Fibroblast of lung (primary cell): ENCODE measurements at regions not wholly inside any gene's neighbourhood (a gene's known extent, or its start where the extent isn't known, plus 50 kb on each side); places are given as distances from the start of the nearest gene placed in this dataset.

Source experiments
- DNase-seq, 2 donors: peaks; one replicate each; pipeline versions ENCODE4 v3.0.0 to v3.0.0-alpha.2; 2010; ENCODE audit warnings: low read depth in 2 of 2
- H2AFZ ChIP-seq: 2 replicates; pipeline ENCODE4 v1.5.1; 2012; ENCODE audit warnings: low read length, control low read depth, inconsistent platforms
- H3K27ac ChIP-seq: 2 replicates; pipeline ENCODE4 v1.5.1; 2011; ENCODE audit warnings: low read length, control low read depth; ENCODE audit not compliant: insufficient read depth
- H3K27me3 ChIP-seq: 2 replicates; pipeline ENCODE4 v1.5.1; 2011; ENCODE audit warnings: mild to moderate bottlenecking, low read length; ENCODE audit not compliant: control insufficient read depth, insufficient read depth
- H3K36me3 ChIP-seq: 2 replicates; pipeline ENCODE4 v1.5.1; 2011; ENCODE audit warnings: low read length; ENCODE audit not compliant: control insufficient read depth, insufficient read depth
- H3K4me1 ChIP-seq: 2 replicates; pipeline ENCODE4 v1.5.1; 2011; ENCODE audit warnings: low read length; ENCODE audit not compliant: control insufficient read depth, insufficient read depth; ENCODE audit errors: extremely low read depth
- H3K4me2 ChIP-seq: 2 replicates; pipeline ENCODE4 v1.5.1; 2011; ENCODE audit warnings: low read length, control low read depth; ENCODE audit not compliant: insufficient read depth; ENCODE audit errors: extremely low read depth
- H3K4me3 ChIP-seq, 4 experiments: fragments of 200-600 bp in 1 of 4; sonication (generic) in 1 of 4; replicated peaks in 1 of 4; 2 replicates each; pipeline ENCODE4 v1.5.1; 2011 to 2016; ENCODE audit warnings: low read length in 4 of 4, low read depth in 3 of 4, mild to moderate bottlenecking in 3 of 4, control low read depth in 2 of 4, inconsistent platforms in 1 of 4, mixed read lengths in 1 of 4; ENCODE audit not compliant: insufficient read depth in 1 of 4; ENCODE audit errors: control extremely low read depth in 1 of 4
- H3K79me2 ChIP-seq: 2 replicates; pipeline ENCODE4 v1.5.1; 2012; ENCODE audit warnings: mild to moderate bottlenecking, low read length, inconsistent platforms; ENCODE audit not compliant: control insufficient read depth, insufficient read depth
- H3K9ac ChIP-seq: 2 replicates; pipeline ENCODE4 v1.5.1; 2011; ENCODE audit warnings: mild to moderate bottlenecking, low read length, control low read depth; ENCODE audit not compliant: insufficient read depth
- H3K9me3 ChIP-seq: 2 replicates; pipeline ENCODE4 v1.5.1; 2012; ENCODE audit warnings: low read depth, low read length; ENCODE audit not compliant: control insufficient read depth, insufficient read depth
- H4K20me1 ChIP-seq: 2 replicates; pipeline ENCODE4 v1.5.1; 2011; ENCODE audit warnings: low read length; ENCODE audit not compliant: control insufficient read depth, insufficient read depth; ENCODE audit errors: extremely low read depth
- EZH2 ChIP-seq: IDR thresholded peaks from 2 replicates; pipeline ENCODE4 v1.5.1; 2012; ENCODE audit warnings: low read length, control low read depth, mild to moderate bottlenecking; ENCODE audit errors: missing control alignments
- TF ChIP-seq, protein P1 (sequence below), 2 donors: IDR thresholded peaks in 1 of 2; conservative IDR thresholded peaks in 1 of 2; 1 replicate in 1 of 2; 2 replicates in 1 of 2; pipeline ENCODE4 v1.5.1; 2011 to 2012; ENCODE audit warnings: low read length in 2 of 2, control low read depth in 1 of 2, inconsistent platforms in 1 of 2, low read depth in 1 of 2, mild to moderate bottlenecking in 1 of 2

DNA sequence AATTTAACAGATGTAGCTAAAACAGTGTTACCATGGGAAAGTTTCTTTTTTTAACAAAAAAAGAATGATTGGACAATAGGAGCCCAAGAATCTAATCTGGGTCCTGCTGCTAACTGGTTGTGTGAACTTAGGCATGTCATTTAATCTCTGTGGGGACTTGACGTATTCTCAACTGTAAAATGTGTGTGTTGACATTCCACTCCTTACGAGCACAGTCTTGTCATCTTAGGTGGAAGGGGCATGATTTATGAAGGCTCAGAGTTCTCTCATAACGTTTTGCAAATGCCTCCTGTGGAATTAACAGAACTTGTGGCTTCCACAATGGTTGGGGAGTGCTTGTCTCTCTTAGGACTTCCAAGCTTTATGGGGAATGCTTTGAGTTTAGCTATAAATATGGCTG lies 125.9 kb upstream of the SATB2 start:
- DNase-seq = no peak
- no peaks in the 10 kb centered on the region for H3K9me3 ChIP-seq
- H2AFZ ChIP-seq = no peak overlapping the region
- H3K36me3 ChIP-seq = no peaks in the 10 kb centered on the region
- no peak overlapping the region for H3K27ac ChIP-seq
- H3K27me3 ChIP-seq = no peaks in the 10 kb centered on the region
- no peak overlapping the region for H3K4me2 ChIP-seq
- H3K4me1 ChIP-seq = no peaks in the 10 kb centered on the region
- TF ChIP-seq, protein P1, sequence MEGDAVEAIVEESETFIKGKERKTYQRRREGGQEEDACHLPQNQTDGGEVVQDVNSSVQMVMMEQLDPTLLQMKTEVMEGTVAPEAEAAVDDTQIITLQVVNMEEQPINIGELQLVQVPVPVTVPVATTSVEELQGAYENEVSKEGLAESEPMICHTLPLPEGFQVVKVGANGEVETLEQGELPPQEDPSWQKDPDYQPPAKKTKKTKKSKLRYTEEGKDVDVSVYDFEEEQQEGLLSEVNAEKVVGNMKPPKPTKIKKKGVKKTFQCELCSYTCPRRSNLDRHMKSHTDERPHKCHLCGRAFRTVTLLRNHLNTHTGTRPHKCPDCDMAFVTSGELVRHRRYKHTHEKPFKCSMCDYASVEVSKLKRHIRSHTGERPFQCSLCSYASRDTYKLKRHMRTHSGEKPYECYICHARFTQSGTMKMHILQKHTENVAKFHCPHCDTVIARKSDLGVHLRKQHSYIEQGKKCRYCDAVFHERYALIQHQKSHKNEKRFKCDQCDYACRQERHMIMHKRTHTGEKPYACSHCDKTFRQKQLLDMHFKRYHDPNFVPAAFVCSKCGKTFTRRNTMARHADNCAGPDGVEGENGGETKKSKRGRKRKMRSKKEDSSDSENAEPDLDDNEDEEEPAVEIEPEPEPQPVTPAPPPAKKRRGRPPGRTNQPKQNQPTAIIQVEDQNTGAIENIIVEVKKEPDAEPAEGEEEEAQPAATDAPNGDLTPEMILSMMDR (conservative IDR thresholded peaks at IDR 0.05 in 1 of 2, IDR thresholded peaks at IDR 0.05 in 1 of 2; ENCODE audit: low read depth in 1 of 2, low read length in 2 of 2) = no peak
- TF ChIP-seq EZH2 = no peak
- H4K20me1 ChIP-seq = no peaks in the 10 kb centered on the region
- H3K9ac ChIP-seq = no peak overlapping the region
- no peaks in the 10 kb centered on the region for H3K79me2 ChIP-seq
- H3K4me3 ChIP-seq = no peak overlapping the region

DNA sequence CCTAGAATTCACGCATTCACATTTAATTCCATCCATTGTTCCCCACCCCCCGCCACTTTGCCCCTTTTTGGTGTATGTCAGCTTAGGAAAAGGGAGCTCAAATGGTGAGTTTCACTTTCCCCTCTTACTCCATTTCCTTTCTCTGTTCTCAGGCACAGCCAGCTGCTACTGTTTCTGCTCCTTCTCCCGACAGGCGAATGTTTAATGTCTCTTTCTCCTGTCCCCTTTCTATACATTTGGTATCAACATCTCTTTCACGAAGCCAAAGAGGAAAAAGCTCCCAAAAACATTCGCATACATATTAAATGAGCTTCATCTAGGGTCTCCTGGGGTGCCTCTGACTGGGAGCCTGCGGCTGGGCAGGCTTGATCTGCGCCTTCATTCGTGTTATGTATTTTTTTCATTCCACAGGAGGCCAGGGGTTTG lies 124.2 kb upstream of the SATB2 start:
- Histone ChIP-seq H3K27me3 (no peaks in the 10 kb centered on the region), H3K27ac (no peak overlapping the region), H3K4me2 (peak overlapping the region; percentile 69), H3K4me3 (peak overlapping the region; percentile 31 to 76 (median 44)), H3K9ac (no peak overlapping the region), H4K20me1 (no peaks in the 10 kb centered on the region), H3K9me3 (no peaks in the 10 kb centered on the region), H3K79me2 (no peaks in the 10 kb centered on the region), H3K4me1 (no peaks in the 10 kb centered on the region), H3K36me3 (no peaks in the 10 kb centered on the region), H2AFZ (peak overlapping the region; percentile 77)
- TF ChIP-seq EZH2 = no peak
- TF ChIP-seq, protein P1 (conservative IDR thresholded peaks at IDR 0.05 in 1 of 2, IDR thresholded peaks at IDR 0.05 in 1 of 2; ENCODE audit: low read depth in 1 of 2, low read length in 2 of 2) = no peak
- DNase-seq = peak; percentile 32 to 52

DNA sequence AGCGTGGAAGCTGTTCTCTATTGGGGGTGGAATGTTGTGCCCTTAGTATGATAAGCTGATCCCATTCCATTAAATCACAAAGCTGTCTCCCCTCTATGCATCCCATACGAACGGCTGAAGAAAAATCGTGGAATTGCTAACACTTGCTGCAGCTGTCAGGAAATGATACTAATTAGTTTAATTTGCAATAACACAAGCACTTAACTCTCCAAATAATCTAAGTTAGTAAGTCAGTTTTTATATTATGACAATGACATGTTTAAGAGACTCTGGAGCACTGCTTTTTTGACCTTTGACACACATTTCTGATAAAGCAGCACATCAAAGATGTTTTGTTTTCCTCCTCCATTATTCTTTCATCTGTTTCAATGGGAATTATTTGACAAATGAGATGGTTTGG lies 123.7 kb upstream of the SATB2 start:
- Histone ChIP-seq H2AFZ (peak overlapping the region; percentile 77), H4K20me1 (no peaks in the 10 kb centered on the region), H3K27ac (no peak overlapping the region), H3K9ac (no peak overlapping the region), H3K36me3 (no peaks in the 10 kb centered on the region), H3K27me3 (no peaks in the 10 kb centered on the region), H3K9me3 (no peaks in the 10 kb centered on the region), H3K4me1 (no peaks in the 10 kb centered on the region), H3K4me2 (peak overlapping the region; percentile 69), H3K4me3 (peak overlapping the region in 3 of 4 experiments; percentile 40 to 76 (median 48)), H3K79me2 (no peaks in the 10 kb centered on the region)
- no peak for TF ChIP-seq EZH2
- TF ChIP-seq, protein P1 (conservative IDR thresholded peaks at IDR 0.05 in 1 of 2, IDR thresholded peaks at IDR 0.05 in 1 of 2; ENCODE audit: low read depth in 1 of 2, low read length in 2 of 2) = no peak
- DNase-seq = no peak
